ENCODE measurements at regions not wholly inside any gene's neighbourhood (a gene's known extent, or its start where the extent isn't known, plus 50 kb on each side); places are given as distances from the start of the nearest gene placed in this dataset.

GRCh38 chr17:77429969-77430752 is 289.4 kb downstream of the SEC14L1 start (continued):
- TF ChIP-seq ZNF532 (CRISPR knock-in tag; IDR thresholded peaks at IDR 0.05; ENCODE audit: borderline replicate concordance): no peak
- peak; percentile 55; the same call in 1 of the 2 replicates for TF ChIP-seq ZNF423 (CRISPR knock-in tag; IDR thresholded peaks at IDR 0.05)
- 0 out of 2 replicates have a peak, but pooled peaks have one; percentile 34 for TF ChIP-seq FOXK1 (CRISPR knock-in tag; IDR thresholded peaks at IDR 0.05)

- Mint-ChIP-seq H3K9me3 (no peaks in the 10 kb centered on the region), H3K27me3 (ENCODE audit: low read depth) (no peaks in the 10 kb centered on the region), H3K36me3 (no peaks in the 10 kb centered on the region), H3K27ac (peak overlapping the region; percentile 20; the same call in 1 of the 2 replicates), H3K4me3 (no peak overlapping the region), H3K4me1 (peaks cover 79% of the 10 kb centered on the region)
- POLR2A ChIA-PET: interaction anchor here (0.6 kb wide), 1 partner anchor 929 kb away, joined by 4 read pairs; no protein-coding TSS in a partner anchor
- TF ChIP-seq RORB (CRISPR knock-in tag; IDR thresholded peaks at IDR 0.05): no peak
- TF ChIP-seq ZMAT4 (CRISPR knock-in tag; IDR thresholded peaks at IDR 0.05): no peak
- TF ChIP-seq NR3C1 (CRISPR knock-in tag; conservative IDR thresholded peaks at IDR 0.05; ENCODE audit: low read depth): no peak
- CTCF ChIA-PET: interaction anchor here (1.0 to 2.4 kb wide), 6 partner anchors 11 to 137 kb away, joined by 3 to 8 read pairs (median 4); no protein-coding TSS in a partner anchor
- ATAC-seq (no peak), DNase-seq (ENCODE audit: low spot score) (no peak)
Observed at GRCh38 chr17:77432034-77432661, 291.4 kb downstream of the SEC14L1 start.

GRCh38 chr17:77432742-77433141 is 292.0 kb downstream of the SEC14L1 start:
- no peak for ATAC-seq
- H3K36me3 Mint-ChIP-seq: no peaks in the 10 kb centered on the region
- no peaks in the 10 kb centered on the region for H3K27me3 Mint-ChIP-seq (ENCODE audit: low read depth)
- DNase-seq (ENCODE audit: low spot score): no peak
- H3K27ac Mint-ChIP-seq: no peak overlapping the region; the same call in 1 of the 2 replicates
- CTCF ChIA-PET: interaction anchor here (1.0 to 2.4 kb wide), 6 partner anchors 12 to 137 kb away, joined by 3 to 8 read pairs (median 4); no protein-coding TSS in a partner anchor
- POLR2A ChIA-PET: no interaction called here
- no peaks in the 10 kb centered on the region for H3K9me3 Mint-ChIP-seq
- no peak overlapping the region for H3K4me3 Mint-ChIP-seq
- H3K4me1 Mint-ChIP-seq: peaks cover 81% of the 10 kb centered on the region
- TF ChIP-seq ZNF512 (CRISPR knock-in tag; IDR thresholded peaks at IDR 0.05; ENCODE audit: borderline replicate concordance) (no peak), E2F4 (CRISPR knock-in tag; IDR thresholded peaks at IDR 0.05; ENCODE audit: borderline replicate concordance, low read depth) (no peak), GTF2I (CRISPR knock-in tag; conservative IDR thresholded peaks at IDR 0.05) (no peak), E2F1 (CRISPR knock-in tag; IDR thresholded peaks at IDR 0.05) (no peak), ERG (CRISPR knock-in tag; IDR thresholded peaks at IDR 0.05) (no peak), ZNF671 (CRISPR knock-in tag; IDR thresholded peaks at IDR 0.05) (no peak), NFYB (CRISPR knock-in tag; conservative IDR thresholded peaks at IDR 0.05; ENCODE audit: low read depth) (no peak), NFATC4 (CRISPR knock-in tag; IDR thresholded peaks at IDR 0.05) (no peak), ELF4 (CRISPR knock-in tag; IDR thresholded peaks at IDR 0.05; ENCODE audit: low read depth) (no peak), FOXJ3 (CRISPR knock-in tag; IDR thresholded peaks at IDR 0.05; ENCODE audit: borderline replicate concordance) (no peak), AR (CRISPR knock-in tag; IDR thresholded peaks at IDR 0.05) (no peak), JAZF1 (CRISPR knock-in tag; IDR thresholded peaks at IDR 0.05) (no peak)

All from WTC11 (cell line).